Mucosa of descending colon (tissue), 3 donors: ENCODE measurements at regions not wholly inside any gene's neighbourhood (a gene's known extent, or its start where the extent isn't known, plus 50 kb on each side); places are given as distances from the start of the nearest gene placed in this dataset.

Source experiments
- ATAC-seq: fragments of 200-7000 bp; cut with Tn5 transposase; one replicate; pipeline ENCODE4 v1.9.1; 2020; ENCODE audit warnings: mild to moderate bottlenecking, moderate library complexity
- DNase-seq, 3 donors: peaks; one replicate each; pipeline ENCODE4 v3.0.0-alpha.2; 2020
- H3K36me3 ChIP-seq: fragments of 200-600 bp; one replicate; pipeline ENCODE4 v1.8.0; 2021; ENCODE audit warnings: low read depth, mild to moderate bottlenecking
- H3K4me1 ChIP-seq: fragments of 200-600 bp; one replicate; pipeline ENCODE4 v1.8.0; 2021; ENCODE audit warnings: low read depth, mild to moderate bottlenecking
- H3K4me3 ChIP-seq: fragments of 200-600 bp; one replicate; pipeline ENCODE4 v1.8.0; 2021; ENCODE audit warnings: mild to moderate bottlenecking
- H3K9me3 ChIP-seq: fragments of 200-600 bp; one replicate; pipeline ENCODE4 v1.8.0; 2021; ENCODE audit warnings: mild to moderate bottlenecking
- CTCF ChIP-seq: fragments of 200-600 bp; IDR thresholded peaks from one replicate; pipeline ENCODE4 v1.8.0; 2022; ENCODE audit warnings: antibody characterized with exemption, mild to moderate bottlenecking
- intact Hi-C, 2 donors: fragments of 100-400 bp; cut with DNase I in 1 of 2; cut with micrococcal nuclease in 1 of 2; formaldehyde crosslinking; loops; one replicate each; pipeline versions ENCODE4 v1.11.0 to v1.11.1; 2022; cut with DNase I, micrococcal nuclease
- donor health status: DM: no; HTN: no; CAD: no; lungs with moderate emphysema.
- donor health status: DM: no; HTN: no; CAD: no.
- donor health status: DM: no; HTN: yes; CAD: no.

GRCh38 chr13:76725896-76726295, 160.3 kb downstream of the KCTD12 start:
- no peak for DNase-seq
- Histone ChIP-seq H3K9me3 (no peaks in the 10 kb centered on the region), H3K36me3 (no peaks in the 10 kb centered on the region), H3K4me1 (no peaks in the 10 kb centered on the region), H3K4me3 (no peak overlapping the region)
- TF ChIP-seq CTCF, result no peak
- no peak for ATAC-seq
- intact Hi-C loops, result no loop called here

- H3K4me1 ChIP-seq, result no peaks in the 10 kb centered on the region
- no peak for TF ChIP-seq CTCF
- no peak for ATAC-seq
- no peaks in the 10 kb centered on the region for H3K9me3 ChIP-seq
- no peak overlapping the region for H3K4me3 ChIP-seq
- DNase-seq, result no peak
- no peaks in the 10 kb centered on the region for H3K36me3 ChIP-seq
- intact Hi-C loops, result no loop called here
These were observed 161.0 kb downstream of the KCTD12 start for GRCh38 chr13:76725211-76725610.

- no peak for ATAC-seq
- DNase-seq, result no peak
- H3K4me3 ChIP-seq, result no peak overlapping the region
- intact Hi-C loops, result no loop called here
- no peaks in the 10 kb centered on the region for H3K36me3 ChIP-seq
- no peaks in the 10 kb centered on the region for H3K4me1 ChIP-seq
- no peak for TF ChIP-seq CTCF
- no peaks in the 10 kb centered on the region for H3K9me3 ChIP-seq
These were observed 161.8 kb downstream of the KCTD12 start for GRCh38 chr13:76724421-76724820.

GRCh38 chr13:76723551-76724232, 162.5 kb downstream of the KCTD12 start:
- H3K36me3 ChIP-seq, result no peaks in the 10 kb centered on the region
- ATAC-seq (peak; percentile 56), DNase-seq (peak in 1 of 3 donors; percentile 25)
- no peak overlapping the region for H3K4me3 ChIP-seq
- no peaks in the 10 kb centered on the region for H3K9me3 ChIP-seq
- intact Hi-C loops, result no loop called here
- H3K4me1 ChIP-seq, result no peaks in the 10 kb centered on the region
- no peak for TF ChIP-seq CTCF

GRCh38 chr13:76722782-76723181, 163.4 kb downstream of the KCTD12 start:
- intact Hi-C loops, result no loop called here
- ATAC-seq, result no peak
- Histone ChIP-seq H3K36me3 (no peaks in the 10 kb centered on the region), H3K4me3 (no peak overlapping the region), H3K9me3 (no peaks in the 10 kb centered on the region), H3K4me1 (no peaks in the 10 kb centered on the region)
- DNase-seq, result no peak
- no peak for TF ChIP-seq CTCF

- no peaks in the 10 kb centered on the region for H3K4me1 ChIP-seq
These were observed 165.4 kb downstream of the KCTD12 start for GRCh38 chr13:76720821-76721220.

More at GRCh38 chr13:76720821-76721220, 165.4 kb downstream of the KCTD12 start:
- no peaks in the 10 kb centered on the region for H3K9me3 ChIP-seq
- no peak for TF ChIP-seq CTCF
- DNase-seq, result no peak
- H3K36me3 ChIP-seq, result no peaks in the 10 kb centered on the region
- intact Hi-C loops, result no loop called here
- H3K4me3 ChIP-seq, result no peak overlapping the region
- peak; percentile 13 for ATAC-seq
